ENCODE measurements at regions not wholly inside any gene's neighbourhood (a gene's known extent, or its start where the extent isn't known, plus 50 kb on each side); places are given as distances from the start of the nearest gene placed in this dataset.

DNA sequence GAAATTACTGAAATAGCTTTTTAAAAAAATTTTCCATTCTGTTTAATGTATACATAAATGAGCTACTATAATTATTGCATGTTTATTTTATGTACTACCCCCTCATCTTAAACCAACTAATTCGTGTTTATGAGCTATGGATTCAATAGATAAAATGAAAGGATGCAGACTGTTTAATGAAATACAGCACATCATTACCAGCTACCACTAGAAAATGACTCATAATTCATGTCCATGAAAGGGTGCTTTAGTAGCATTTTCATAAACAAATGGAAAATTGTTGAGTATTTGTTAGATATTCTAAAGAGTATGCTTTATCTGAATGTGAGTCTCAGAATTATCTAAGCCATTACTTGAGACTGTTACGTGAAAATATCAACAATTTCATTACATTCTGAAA lies 1590.1 kb downstream of the HACE1 start:
- TF ChIP-seq, protein P1, sequence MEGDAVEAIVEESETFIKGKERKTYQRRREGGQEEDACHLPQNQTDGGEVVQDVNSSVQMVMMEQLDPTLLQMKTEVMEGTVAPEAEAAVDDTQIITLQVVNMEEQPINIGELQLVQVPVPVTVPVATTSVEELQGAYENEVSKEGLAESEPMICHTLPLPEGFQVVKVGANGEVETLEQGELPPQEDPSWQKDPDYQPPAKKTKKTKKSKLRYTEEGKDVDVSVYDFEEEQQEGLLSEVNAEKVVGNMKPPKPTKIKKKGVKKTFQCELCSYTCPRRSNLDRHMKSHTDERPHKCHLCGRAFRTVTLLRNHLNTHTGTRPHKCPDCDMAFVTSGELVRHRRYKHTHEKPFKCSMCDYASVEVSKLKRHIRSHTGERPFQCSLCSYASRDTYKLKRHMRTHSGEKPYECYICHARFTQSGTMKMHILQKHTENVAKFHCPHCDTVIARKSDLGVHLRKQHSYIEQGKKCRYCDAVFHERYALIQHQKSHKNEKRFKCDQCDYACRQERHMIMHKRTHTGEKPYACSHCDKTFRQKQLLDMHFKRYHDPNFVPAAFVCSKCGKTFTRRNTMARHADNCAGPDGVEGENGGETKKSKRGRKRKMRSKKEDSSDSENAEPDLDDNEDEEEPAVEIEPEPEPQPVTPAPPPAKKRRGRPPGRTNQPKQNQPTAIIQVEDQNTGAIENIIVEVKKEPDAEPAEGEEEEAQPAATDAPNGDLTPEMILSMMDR (IDR thresholded peaks at IDR 0.05): no peak
- TF ChIP-seq POLR2A (IDR thresholded peaks at IDR 0.05): no peak
